Right atrium auricular region (tissue), 2 donors: ENCODE measurements at regions not wholly inside any gene's neighbourhood (a gene's known extent, or its start where the extent isn't known, plus 50 kb on each side); places are given as distances from the start of the nearest gene placed in this dataset.

Experiments
- DNase-seq: peaks from one replicate; pipeline ENCODE4 v3.0.0-alpha.2; 2019; ENCODE audit warnings: low spot score
- H3K27ac ChIP-seq, 2 donors: fragments of 200-600 bp; sonication (generic); 1 replicate in 1 of 2; 2 replicates in 1 of 2; pipeline ENCODE4 v1.5.1; 2016 to 2019
- H3K27me3 ChIP-seq, 2 donors: fragments of 200-600 bp; sonication (generic); one replicate each; pipeline versions ENCODE4 v1.5.1 to v1.6.0; 2017 to 2019
- H3K36me3 ChIP-seq: fragments of 200-600 bp; sonication (generic); one replicate; pipeline ENCODE4 v1.5.1; 2016
- H3K4me1 ChIP-seq, 2 donors: fragments of 200-600 bp; sonication (generic); one replicate each; pipeline versions ENCODE4 v1.5.1 to v1.6.0; 2017 to 2019
- H3K4me3 ChIP-seq, 2 donors: fragments of 200-600 bp; sonication (generic); 1 replicate in 1 of 2; 2 replicates in 1 of 2; pipeline ENCODE4 v1.5.1; 2017 to 2019; ENCODE audit warnings: mild to moderate bottlenecking in 1 of 2, moderate library complexity in 1 of 2
- H3K9me3 ChIP-seq, 2 donors: fragments of 200-600 bp; sonication (generic); one replicate each; pipeline ENCODE4 v1.5.1; 2019
- TF ChIP-seq, protein P1 (sequence below), 2 donors: fragments of 200-600 bp; sonication (generic); IDR thresholded peaks; one replicate each; pipeline ENCODE4 v1.5.1; 2019; ENCODE audit warnings: antibody characterized with exemption in 2 of 2

DNA sequence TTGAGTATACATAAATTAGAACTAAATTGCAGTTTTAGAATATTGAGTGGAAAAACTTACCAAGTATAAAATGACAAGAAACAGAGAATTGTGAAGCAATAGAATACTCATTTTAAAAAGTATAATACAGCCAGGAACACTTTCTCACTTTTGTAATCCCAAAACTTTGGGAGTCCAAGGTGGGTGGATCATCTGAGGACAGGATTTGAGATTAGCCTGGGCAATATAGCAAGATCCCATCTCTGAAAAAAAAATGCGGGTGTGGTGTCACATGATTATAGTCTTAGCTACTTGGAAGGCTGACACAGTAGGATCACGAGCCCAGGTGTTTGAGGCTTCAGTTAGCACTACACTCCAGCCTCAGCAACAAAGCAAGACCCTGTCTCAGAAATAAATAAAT is 440.9 kb upstream of the POT1 start:
- no peak overlapping the region for H3K4me3 ChIP-seq
- H3K9me3 ChIP-seq: no peaks in the 10 kb centered on the region
- H3K4me1 ChIP-seq: no peaks in the 10 kb centered on the region
- H3K27ac ChIP-seq: no peak overlapping the region
- DNase-seq: no peak
- H3K36me3 ChIP-seq: no peaks in the 10 kb centered on the region
- H3K27me3 ChIP-seq: no peaks in the 10 kb centered on the region
- TF ChIP-seq, protein P1, sequence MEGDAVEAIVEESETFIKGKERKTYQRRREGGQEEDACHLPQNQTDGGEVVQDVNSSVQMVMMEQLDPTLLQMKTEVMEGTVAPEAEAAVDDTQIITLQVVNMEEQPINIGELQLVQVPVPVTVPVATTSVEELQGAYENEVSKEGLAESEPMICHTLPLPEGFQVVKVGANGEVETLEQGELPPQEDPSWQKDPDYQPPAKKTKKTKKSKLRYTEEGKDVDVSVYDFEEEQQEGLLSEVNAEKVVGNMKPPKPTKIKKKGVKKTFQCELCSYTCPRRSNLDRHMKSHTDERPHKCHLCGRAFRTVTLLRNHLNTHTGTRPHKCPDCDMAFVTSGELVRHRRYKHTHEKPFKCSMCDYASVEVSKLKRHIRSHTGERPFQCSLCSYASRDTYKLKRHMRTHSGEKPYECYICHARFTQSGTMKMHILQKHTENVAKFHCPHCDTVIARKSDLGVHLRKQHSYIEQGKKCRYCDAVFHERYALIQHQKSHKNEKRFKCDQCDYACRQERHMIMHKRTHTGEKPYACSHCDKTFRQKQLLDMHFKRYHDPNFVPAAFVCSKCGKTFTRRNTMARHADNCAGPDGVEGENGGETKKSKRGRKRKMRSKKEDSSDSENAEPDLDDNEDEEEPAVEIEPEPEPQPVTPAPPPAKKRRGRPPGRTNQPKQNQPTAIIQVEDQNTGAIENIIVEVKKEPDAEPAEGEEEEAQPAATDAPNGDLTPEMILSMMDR (IDR thresholded peaks at IDR 0.05): no peak

DNA sequence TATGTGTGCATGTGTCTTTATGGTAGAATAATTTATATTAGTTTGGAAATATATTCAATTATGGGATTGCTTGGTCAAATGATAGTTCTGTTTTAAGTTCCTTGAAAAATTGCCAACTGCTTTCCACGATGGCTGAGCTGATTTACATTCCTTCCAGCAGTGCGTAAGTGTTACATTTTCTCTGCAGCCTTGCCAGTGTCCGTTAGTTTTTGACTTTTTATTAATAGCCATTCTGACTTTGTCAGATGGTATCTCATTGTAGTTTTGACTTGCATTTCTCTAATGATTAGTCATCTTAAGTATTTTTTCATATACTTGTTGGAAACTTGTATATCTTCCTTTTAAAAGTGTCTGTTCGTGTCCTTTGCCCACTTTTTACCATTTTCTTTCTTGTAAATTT is 434.2 kb upstream of the POT1 start:
- Histone ChIP-seq H3K27ac (no peak overlapping the region), H3K9me3 (no peaks in the 10 kb centered on the region), H3K27me3 (no peaks in the 10 kb centered on the region), H3K4me3 (no peak overlapping the region), H3K4me1 (no peaks in the 10 kb centered on the region), H3K36me3 (no peaks in the 10 kb centered on the region)
- TF ChIP-seq, protein P1 (IDR thresholded peaks at IDR 0.05): no peak
- no peak for DNase-seq

DNA sequence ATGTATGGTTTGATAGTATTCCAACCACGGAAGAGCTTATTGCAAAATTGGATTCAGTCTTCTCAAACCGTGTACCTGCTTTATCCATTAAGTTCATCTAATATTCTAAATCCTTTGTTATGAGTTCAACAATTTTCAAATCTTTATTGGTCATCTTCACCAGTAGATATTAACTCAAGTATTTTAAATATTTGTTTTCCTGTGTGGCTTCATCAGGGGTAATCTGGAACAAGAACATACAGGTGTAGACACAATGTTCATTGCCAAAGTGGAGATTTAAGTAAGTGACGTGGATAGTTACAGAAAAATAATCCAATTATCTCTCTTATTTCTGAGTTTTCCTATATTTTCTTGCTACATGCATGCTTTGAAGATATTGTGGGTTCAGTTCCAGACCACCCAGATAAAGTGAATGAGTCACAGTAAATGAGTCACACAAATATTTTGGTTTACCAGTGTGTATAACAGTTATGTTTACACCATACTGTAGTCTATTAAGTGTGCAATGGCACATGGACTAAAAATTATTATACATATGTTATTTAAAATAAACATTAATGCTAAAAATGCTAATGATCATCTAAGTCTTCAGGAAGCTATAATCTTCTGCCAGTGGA is 429.0 kb upstream of the POT1 start:
- Histone ChIP-seq H3K36me3 (no peaks in the 10 kb centered on the region), H3K27ac (no peak overlapping the region), H3K4me3 (no peak overlapping the region), H3K9me3 (no peaks in the 10 kb centered on the region), H3K4me1 (no peaks in the 10 kb centered on the region), H3K27me3 (no peaks in the 10 kb centered on the region)
- DNase-seq: no peak
- TF ChIP-seq, protein P1 (IDR thresholded peaks at IDR 0.05): no peak

DNA sequence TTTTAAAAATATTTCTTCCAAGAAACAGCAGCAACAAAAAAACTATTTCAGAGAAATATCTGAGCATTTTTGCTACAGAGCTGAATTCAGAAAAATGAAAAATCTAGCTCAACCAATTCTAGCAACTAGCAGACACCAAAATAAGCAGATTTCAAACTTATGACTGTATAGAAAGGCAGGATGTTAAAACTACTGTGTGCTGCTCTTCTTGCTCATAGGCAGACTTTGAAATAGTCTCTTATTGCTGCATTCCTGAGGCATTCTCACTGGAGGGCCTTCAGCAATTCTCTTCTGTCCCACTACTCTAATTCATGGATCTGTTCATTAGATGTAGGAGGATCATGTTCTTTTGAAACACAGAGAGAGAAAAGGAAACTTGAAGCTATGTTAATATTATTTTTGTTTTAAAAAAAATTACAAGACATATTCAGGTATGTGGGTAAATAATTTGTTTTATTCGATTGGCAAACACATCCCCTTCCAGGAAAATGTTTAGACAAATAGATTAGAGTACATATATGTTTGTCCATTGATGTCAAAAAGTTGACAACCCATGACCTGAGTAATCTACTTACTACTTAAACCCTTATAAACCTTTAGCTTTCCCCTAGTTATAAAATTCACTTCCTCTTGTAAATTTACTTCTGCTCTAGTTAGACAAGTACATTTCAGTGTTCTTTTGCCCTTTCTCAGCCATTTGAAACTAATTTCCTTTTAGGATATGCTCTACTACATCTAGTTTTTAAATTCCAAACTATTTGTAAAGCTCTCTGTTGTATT is 428.2 kb upstream of the POT1 start:
- DNase-seq: no peak
- H3K4me3 ChIP-seq: no peak overlapping the region
- H3K27ac ChIP-seq: no peak overlapping the region
- no peaks in the 10 kb centered on the region for H3K27me3 ChIP-seq
- no peaks in the 10 kb centered on the region for H3K9me3 ChIP-seq
- TF ChIP-seq, protein P1 (IDR thresholded peaks at IDR 0.05): no peak
- H3K4me1 ChIP-seq: no peaks in the 10 kb centered on the region
- H3K36me3 ChIP-seq: no peaks in the 10 kb centered on the region

DNA sequence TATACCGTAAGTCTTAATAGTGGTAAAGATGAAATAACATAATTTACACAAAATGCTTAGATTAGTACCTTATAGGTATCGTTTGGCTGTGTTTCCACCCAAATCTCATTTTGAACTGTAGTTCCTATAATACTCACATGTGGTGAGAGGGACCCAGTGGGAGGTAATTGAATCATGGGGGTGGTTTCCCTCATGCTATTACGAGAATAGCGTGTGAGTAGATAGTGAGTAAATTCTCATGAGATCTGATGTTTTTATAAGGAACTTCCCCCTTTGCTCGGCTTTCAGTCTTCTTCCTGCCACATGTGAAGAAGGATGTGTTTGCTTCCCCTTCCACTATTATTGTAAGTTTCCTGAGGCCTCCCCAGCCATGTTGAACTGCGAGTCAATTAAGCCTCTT is 426.3 kb upstream of the POT1 start:
- Histone ChIP-seq H3K27me3 (no peaks in the 10 kb centered on the region), H3K4me3 (no peak overlapping the region), H3K4me1 (no peaks in the 10 kb centered on the region), H3K36me3 (no peaks in the 10 kb centered on the region), H3K27ac (no peak overlapping the region), H3K9me3 (no peaks in the 10 kb centered on the region)
- TF ChIP-seq, protein P1 (IDR thresholded peaks at IDR 0.05): no peak
- no peak for DNase-seq
